HCT116 (cell line): ENCODE measurements at regions not wholly inside any gene's neighbourhood (a gene's known extent, or its start where the extent isn't known, plus 50 kb on each side); places are given as distances from the start of the nearest gene placed in this dataset.

Experiments
- ATAC-seq: fragments of 200-7000 bp; cut with Tn5 transposase; 2 replicates; pipeline ENCODE4 v1.9.1; 2020; ENCODE audit warnings: mild to moderate bottlenecking, moderate library complexity
- BruUV-seq: library from RNA; stranded (reverse); fragments of 400-500 nt; replicated peaks from 2 replicates; lab custom pipeline; 2021; lab: Mats Ljungman, UMichigan
- CTCF ChIA-PET: fragments of 300-600 bp; sonication (Branson Sonifier 250); formaldehyde crosslinking; loops from one replicate; lab custom pipeline; 2021; ENCODE audit warnings: antibody characterized with exemption; lab: Charles Lee
- POLR2A ChIA-PET: fragments of 300-600, 350-600 bp; sonication (Branson Sonifier 250); formaldehyde crosslinking; loops from one replicate; lab custom pipeline; 2021; ENCODE audit warnings: antibody characterized with exemption; lab: Charles Lee
- RAD21 ChIA-PET, 2 experiments: fragments of 300-600 bp; sonication (Branson Sonifier 250); formaldehyde crosslinking; loops; one replicate each; lab custom pipeline; 2023; ENCODE audit warnings: low total read pairs in 2 of 2; ENCODE audit not compliant: uncharacterized antibody in 2 of 2, unreplicated experiment in 2 of 2, low non-redundant PET in 1 of 2; lab: Charles Lee
- DNase-seq: peaks from one replicate; pipeline ENCODE4 v3.0.0-alpha.2; 2010; ENCODE audit warnings: low read depth, low spot score
- H2AFZ ChIP-seq: fragments of 200-600 bp; shearing (Covaris generic), sonication (generic); 2 replicates; pipeline ENCODE4 v1.6.1; 2017; ENCODE audit warnings: low read depth, mixed run types, mixed read lengths, antibody characterized with exemption, low read length; ENCODE audit not compliant: poor library complexity, severe bottlenecking
- H3K27ac ChIP-seq: 2 replicates; pipeline ENCODE4 v1.5.1; 2012; ENCODE audit warnings: low read depth, low read length
- H3K27me3 ChIP-seq: fragments of 200-600 bp; sonication (generic); 2 replicates; pipeline ENCODE4 v1.6.1; 2016; ENCODE audit warnings: mixed run types, low read length, mixed read lengths; ENCODE audit not compliant: insufficient read depth
- H3K36me3 ChIP-seq, 2 experiments: fragments of 200-500 bp in 1 of 2; fragments of 200-600 bp in 1 of 2; sonication (Bioruptor generic) in 1 of 2; sonication (generic) in 1 of 2; 2 replicates each; pipeline versions ENCODE4 v1.5.1 to v1.6.1; 2014 to 2016; ENCODE audit warnings: low read length in 2 of 2, inconsistent platforms in 1 of 2, mixed read lengths in 1 of 2, mixed run types in 1 of 2; ENCODE audit not compliant: insufficient read depth in 2 of 2, control insufficient read depth in 1 of 2
- H3K4me1 ChIP-seq, 2 experiments: fragments of 200-600 bp in 1 of 2; sonication (generic) in 1 of 2; 2 replicates each; pipeline versions ENCODE4 v1.5.1 to v1.6.1; 2012 to 2017; ENCODE audit warnings: low read length in 2 of 2, inconsistent platforms in 1 of 2, mild to moderate bottlenecking in 1 of 2, mixed read lengths in 1 of 2, mixed run types in 1 of 2, moderate library complexity in 1 of 2; ENCODE audit not compliant: insufficient read depth in 2 of 2, control insufficient read depth in 1 of 2
- H3K4me2 ChIP-seq: fragments of 200-600 bp; sonication (generic); 2 replicates; pipeline ENCODE4 v1.6.1; 2017; ENCODE audit warnings: mixed run types, low read length, mixed read lengths
- H3K4me3 ChIP-seq, 2 experiments: fragments of 200-600 bp in 1 of 2; sonication (generic) in 1 of 2; replicated peaks in 1 of 2; 2 replicates each; pipeline ENCODE4 v1.5.1; 2011 to 2016; ENCODE audit warnings: low read length in 2 of 2, control low read depth in 1 of 2, low read depth in 1 of 2, mild to moderate bottlenecking in 1 of 2, mixed read lengths in 1 of 2, mixed run types in 1 of 2
- H3K79me2 ChIP-seq: fragments of 200-600 bp; sonication (generic); 2 replicates; pipeline ENCODE4 v1.6.1; 2017; ENCODE audit warnings: mild to moderate bottlenecking, mixed run types, low read length, moderate library complexity, mixed read lengths; ENCODE audit not compliant: insufficient read depth
- H3K9ac ChIP-seq: fragments of 200-600 bp; sonication (generic); 2 replicates; pipeline ENCODE4 v1.6.1; 2016; ENCODE audit warnings: low read length, mixed read lengths
- H3K9me2 ChIP-seq: fragments of 200-600 bp; sonication (generic), shearing (Covaris generic); 2 replicates; pipeline ENCODE4 v1.6.1; 2017; ENCODE audit warnings: mixed run types, mild to moderate bottlenecking, moderate library complexity; ENCODE audit not compliant: insufficient read depth
- H3K9me3 ChIP-seq, 2 experiments: fragments of 200-500 bp in 1 of 2; fragments of 200-600 bp in 1 of 2; sonication (Bioruptor generic) in 1 of 2; sonication (generic) in 1 of 2; 2 replicates each; pipeline ENCODE4 v1.6.1; 2014 to 2017; ENCODE audit warnings: low read length in 2 of 2, mixed read lengths in 2 of 2, inconsistent platforms in 1 of 2, low read depth in 1 of 2, mild to moderate bottlenecking in 1 of 2, mixed run types in 1 of 2, moderate library complexity in 1 of 2; ENCODE audit not compliant: control insufficient read depth in 1 of 2, insufficient read depth in 1 of 2
- H4K20me1 ChIP-seq: fragments of 200-600 bp; sonication (generic), shearing (Covaris generic); 2 replicates; pipeline ENCODE4 v1.6.1; 2017; ENCODE audit warnings: mixed run types, mild to moderate bottlenecking, moderate library complexity; ENCODE audit not compliant: insufficient read depth
- CBX3 ChIP-seq: IDR thresholded peaks from 2 replicates; pipeline ENCODE4 v1.6.1; 2012; ENCODE audit warnings: low read depth
- CEBPB ChIP-seq: IDR thresholded peaks from 2 replicates; pipeline ENCODE4 v1.6.1; 2012; ENCODE audit warnings: low read depth
- ELF1 ChIP-seq: IDR thresholded peaks from 2 replicates; pipeline ENCODE4 v1.6.1; 2012; ENCODE audit warnings: low read depth, borderline replicate concordance
- EZH2 ChIP-seq: fragments of 200-600 bp; sonication (generic); IDR thresholded peaks from 2 replicates; pipeline ENCODE4 v1.6.1; 2017; ENCODE audit warnings: antibody characterized with exemption, mixed run types
- POLR2A ChIP-seq: IDR thresholded peaks from 2 replicates; pipeline ENCODE4 v1.7.0; 2011; ENCODE audit warnings: borderline replicate concordance; ENCODE audit not compliant: insufficient read depth, insufficient read length; ENCODE audit errors: extremely low read depth
- POLR2AphosphoS5 ChIP-seq: IDR thresholded peaks from 2 replicates; pipeline ENCODE4 v1.6.1; 2011; ENCODE audit warnings: mild to moderate bottlenecking, low read depth, low read length, moderate library complexity
- RAD21 ChIP-seq: IDR thresholded peaks from 2 replicates; pipeline ENCODE4 v1.6.1; 2012; ENCODE audit warnings: low read depth, mild to moderate bottlenecking
- SIN3A ChIP-seq: IDR thresholded peaks from 2 replicates; pipeline ENCODE4 v1.6.1; 2012; ENCODE audit warnings: low read depth
- SRF ChIP-seq: IDR thresholded peaks from 2 replicates; pipeline ENCODE4 v1.6.1; 2012; ENCODE audit warnings: low read depth
- TCF7L2 ChIP-seq: IDR thresholded peaks from 2 replicates; pipeline ENCODE4 v1.7.0; 2011; ENCODE audit warnings: borderline replicate concordance, inconsistent platforms; ENCODE audit not compliant: insufficient read depth, insufficient read length; ENCODE audit errors: extremely low read depth
- YY1 ChIP-seq: IDR thresholded peaks from 2 replicates; pipeline ENCODE4 v1.6.1; 2011; ENCODE audit warnings: low read length, low read depth, moderate library complexity, mild to moderate bottlenecking; ENCODE audit not compliant: insufficient replicate concordance; ENCODE audit errors: extremely low read depth
- ZFX ChIP-seq: fragments of 450-650 bp; IDR thresholded peaks from 2 replicates; pipeline ENCODE4 v1.6.1; 2017
- ZNF274 ChIP-seq: fragments of 200-500 bp; sonication (Bioruptor generic); IDR thresholded peaks from 2 replicates; pipeline ENCODE4 v1.6.1; 2014; ENCODE audit warnings: mild to moderate bottlenecking, low read depth, low read length, inconsistent platforms
- intact Hi-C: fragments of 100-400 bp; cut with micrococcal nuclease; formaldehyde crosslinking; loops from 2 replicates; pipeline ENCODE4 v1.10.0; 2022
- TF ChIP-seq, protein P1 (sequence below): IDR thresholded peaks from 2 replicates; pipeline ENCODE4 v1.6.1; 2011; ENCODE audit warnings: mild to moderate bottlenecking, low read length, moderate library complexity; ENCODE audit not compliant: insufficient replicate concordance; ENCODE audit errors: extremely low read depth
- TF ChIP-seq, protein P2 (sequence below): IDR thresholded peaks from 2 replicates; pipeline ENCODE4 v1.6.1; 2012

DNA sequence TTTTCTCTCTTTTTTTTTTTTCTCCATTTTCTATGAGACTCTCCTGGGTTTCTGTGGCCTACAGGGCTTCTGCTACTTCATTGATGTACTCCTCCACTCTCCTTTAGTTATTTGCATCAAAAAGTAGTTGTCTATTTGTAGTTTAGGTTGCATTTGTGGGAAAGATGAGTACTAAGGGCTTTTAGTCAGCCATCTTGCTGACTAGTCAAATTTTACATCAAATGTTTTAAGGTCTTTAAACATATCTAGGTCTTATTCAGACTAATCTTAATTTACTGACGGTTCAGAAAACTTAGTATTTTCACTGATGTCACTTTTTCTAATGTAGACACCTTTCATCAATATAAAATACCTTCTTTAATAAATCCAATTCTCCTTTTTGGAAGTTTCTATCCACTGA is 871.0 kb downstream of the PLOD2 start:
- TF ChIP-seq, protein P1, sequence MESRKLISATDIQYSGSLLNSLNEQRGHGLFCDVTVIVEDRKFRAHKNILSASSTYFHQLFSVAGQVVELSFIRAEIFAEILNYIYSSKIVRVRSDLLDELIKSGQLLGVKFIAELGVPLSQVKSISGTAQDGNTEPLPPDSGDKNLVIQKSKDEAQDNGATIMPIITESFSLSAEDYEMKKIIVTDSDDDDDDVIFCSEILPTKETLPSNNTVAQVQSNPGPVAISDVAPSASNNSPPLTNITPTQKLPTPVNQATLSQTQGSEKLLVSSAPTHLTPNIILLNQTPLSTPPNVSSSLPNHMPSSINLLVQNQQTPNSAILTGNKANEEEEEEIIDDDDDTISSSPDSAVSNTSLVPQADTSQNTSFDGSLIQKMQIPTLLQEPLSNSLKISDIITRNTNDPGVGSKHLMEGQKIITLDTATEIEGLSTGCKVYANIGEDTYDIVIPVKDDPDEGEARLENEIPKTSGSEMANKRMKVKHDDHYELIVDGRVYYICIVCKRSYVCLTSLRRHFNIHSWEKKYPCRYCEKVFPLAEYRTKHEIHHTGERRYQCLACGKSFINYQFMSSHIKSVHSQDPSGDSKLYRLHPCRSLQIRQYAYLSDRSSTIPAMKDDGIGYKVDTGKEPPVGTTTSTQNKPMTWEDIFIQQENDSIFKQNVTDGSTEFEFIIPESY: no peak
- TF ChIP-seq ZNF274: no peak
- TF ChIP-seq, protein P2, sequence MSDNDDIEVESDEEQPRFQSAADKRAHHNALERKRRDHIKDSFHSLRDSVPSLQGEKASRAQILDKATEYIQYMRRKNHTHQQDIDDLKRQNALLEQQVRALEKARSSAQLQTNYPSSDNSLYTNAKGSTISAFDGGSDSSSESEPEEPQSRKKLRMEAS: no peak
- no peak for TF ChIP-seq POLR2AphosphoS5
- TF ChIP-seq ZFX: no peak
- TF ChIP-seq SRF: no peak
- TF ChIP-seq EZH2: no peak
- TF ChIP-seq TCF7L2: no peak
- no peak for TF ChIP-seq YY1
- no peak for TF ChIP-seq CBX3
- no peak for TF ChIP-seq CEBPB
- no peak for TF ChIP-seq SIN3A
- TF ChIP-seq POLR2A: no peak
- TF ChIP-seq ELF1: no peak
- TF ChIP-seq RAD21: no peak
- TF ChIP-seq, all 23 proteins: peak for 0
- Histone ChIP-seq H3K27ac (no peak overlapping the region), H3K27me3 (no peaks in the 10 kb centered on the region), H3K9ac (no peak overlapping the region), H3K9me2 (no peaks in the 10 kb centered on the region), H3K36me3 (no peaks in the 10 kb centered on the region), H3K4me3 (no peak overlapping the region), H3K4me2 (no peak overlapping the region), H4K20me1 (no peaks in the 10 kb centered on the region), H3K9me3 (no peaks in the 10 kb centered on the region), H3K4me1 (no peaks in the 10 kb centered on the region), H3K79me2 (no peaks in the 10 kb centered on the region), H2AFZ (no peak overlapping the region)
- ChIA-PET POLR2A (no interaction called here), CTCF (no interaction called here), RAD21 (no interaction called here)
- BruUV-seq: no TSS peak
- ATAC-seq (no peak), DNase-seq (no peak)
- intact Hi-C loops: no loop called here
